ENCODE measurements at regions not wholly inside any gene's neighbourhood (a gene's known extent, or its start where the extent isn't known, plus 50 kb on each side); places are given as distances from the start of the nearest gene placed in this dataset.

DNA sequence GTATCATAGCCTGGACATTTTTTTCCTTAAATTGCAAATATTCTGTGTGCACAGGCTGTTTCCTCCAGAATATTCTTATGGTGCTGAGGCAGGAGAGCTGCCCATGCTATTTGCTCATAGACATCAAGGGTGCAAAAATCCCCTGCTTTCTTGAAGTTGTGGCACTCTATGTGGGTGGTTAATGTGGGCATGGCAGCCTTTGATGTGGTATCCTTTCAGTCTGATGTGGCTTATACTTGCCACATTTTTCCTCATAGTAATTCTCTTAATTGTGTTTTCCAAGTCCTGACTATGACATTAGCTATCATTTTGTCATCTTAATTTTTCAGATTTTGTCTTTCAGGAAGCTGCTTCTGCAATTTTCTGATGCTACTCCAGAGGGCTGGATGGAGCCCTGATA is 353.3 kb downstream of the YTHDC2 start:
- H3K79me2 ChIP-seq (ENCODE audit: control insufficient read depth, insufficient read depth, low read length), result no peaks in the 10 kb centered on the region
- H3K4me1 ChIP-seq (ENCODE audit: control insufficient read depth in 2 of 2, insufficient read depth in 2 of 2, low read length in 2 of 2), result no peaks in the 10 kb centered on the region
- H3K4me1 Mint-ChIP-seq, result no peaks in the 10 kb centered on the region
- H3K27ac ChIP-seq (ENCODE audit: low read length in 2 of 2), result no peak overlapping the region
- ATAC-seq (ENCODE audit: low read depth) (no peak), DNase-seq (no peak)
- no peak overlapping the region for H3K4me2 ChIP-seq (replicated peaks; ENCODE audit: low read depth, low read length, poor library complexity, severe bottlenecking)
- no peaks in the 10 kb centered on the region for H3K27me3 ChIP-seq (replicated peaks in 1 of 4; ENCODE audit: control extremely low read depth in 1 of 4, control insufficient read depth in 3 of 4, insufficient read depth in 4 of 4, low read length in 3 of 4)
- ChIA-PET CTCF (no interaction called here), POLR2A (no interaction called here)
- H3K36me3 ChIP-seq (replicated peaks in 1 of 2; ENCODE audit: control extremely low read depth in 1 of 2, control insufficient read depth in 1 of 2, extremely low read depth in 1 of 2, insufficient read depth in 2 of 2, low read length in 1 of 2), result no peaks in the 10 kb centered on the region
- peaks cover 0 to 3% (median 0%) of the 10 kb centered on the region in 3 donors for H3K9me3 ChIP-seq (ENCODE audit: control extremely low read depth in 1 of 3, control insufficient read depth in 2 of 3, insufficient read depth in 1 of 3, low read length in 2 of 3)
- intact Hi-C loops (cut with micrococcal nuclease), result no loop called here
- H2AFZ ChIP-seq (ENCODE audit: insufficient read depth, low read depth, low read length, poor library complexity, severe bottlenecking), result no peak overlapping the region
- no peak for TF ChIP-seq CTCF (IDR thresholded peaks at IDR 0.05)
- no peak for TF ChIP-seq EZH2 (IDR thresholded peaks at IDR 0.05; ENCODE audit: borderline replicate concordance, insufficient read depth, low read depth, low read length, poor library complexity, severe bottlenecking)
- H4K20me1 ChIP-seq (ENCODE audit: control insufficient read depth, insufficient read depth, low read length, poor library complexity, severe bottlenecking), result no peaks in the 10 kb centered on the region
- H3K9ac ChIP-seq (ENCODE audit: low read length), result no peak overlapping the region
- H3K27me3 Mint-ChIP-seq, result no peaks in the 10 kb centered on the region
- H3K4me3 Mint-ChIP-seq, result no peak overlapping the region
- no peaks in the 10 kb centered on the region for H3K9me3 Mint-ChIP-seq (ENCODE audit: insufficient read depth)
- H3K4me3 ChIP-seq (ENCODE audit: control extremely low read depth in 1 of 5, extremely low read depth in 1 of 5, insufficient read depth in 1 of 5, low read depth in 2 of 5, low read length in 4 of 5), result no peak overlapping the region
- H3K27ac Mint-ChIP-seq, result no peak overlapping the region

GRCh38 chr5:113869611-113870010 is 356.1 kb downstream of the YTHDC2 start:
- Histone ChIP-seq H3K9me3 (ENCODE audit: control extremely low read depth in 1 of 3, control insufficient read depth in 2 of 3, insufficient read depth in 1 of 3, low read length in 2 of 3) (peaks cover 0 to 3% (median 0%) of the 10 kb centered on the region in 3 donors), H2AFZ (ENCODE audit: insufficient read depth, low read depth, low read length, poor library complexity, severe bottlenecking) (no peak overlapping the region), H3K27me3 (replicated peaks in 1 of 4; ENCODE audit: control extremely low read depth in 1 of 4, control insufficient read depth in 3 of 4, insufficient read depth in 4 of 4, low read length in 3 of 4) (no peaks in the 10 kb centered on the region), H3K4me1 (ENCODE audit: control insufficient read depth in 2 of 2, insufficient read depth in 2 of 2, low read length in 2 of 2) (no peaks in the 10 kb centered on the region), H4K20me1 (ENCODE audit: control insufficient read depth, insufficient read depth, low read length, poor library complexity, severe bottlenecking) (no peaks in the 10 kb centered on the region), H3K79me2 (ENCODE audit: control insufficient read depth, insufficient read depth, low read length) (no peaks in the 10 kb centered on the region), H3K36me3 (replicated peaks in 1 of 2; ENCODE audit: control extremely low read depth in 1 of 2, control insufficient read depth in 1 of 2, extremely low read depth in 1 of 2, insufficient read depth in 2 of 2, low read length in 1 of 2) (no peaks in the 10 kb centered on the region), H3K4me2 (replicated peaks; ENCODE audit: low read depth, low read length, poor library complexity, severe bottlenecking) (no peak overlapping the region), H3K9ac (ENCODE audit: low read length) (no peak overlapping the region), H3K4me3 (ENCODE audit: control extremely low read depth in 1 of 5, extremely low read depth in 1 of 5, insufficient read depth in 1 of 5, low read depth in 2 of 5, low read length in 4 of 5) (no peak overlapping the region), H3K27ac (ENCODE audit: low read length in 2 of 2) (no peak overlapping the region)
- TF ChIP-seq EZH2 (IDR thresholded peaks at IDR 0.05; ENCODE audit: borderline replicate concordance, insufficient read depth, low read depth, low read length, poor library complexity, severe bottlenecking), result no peak
- no peak for TF ChIP-seq CTCF (IDR thresholded peaks at IDR 0.05)
- Mint-ChIP-seq H3K4me3 (no peak overlapping the region), H3K27ac (no peak overlapping the region), H3K9me3 (ENCODE audit: insufficient read depth) (no peaks in the 10 kb centered on the region), H3K27me3 (no peaks in the 10 kb centered on the region), H3K4me1 (no peaks in the 10 kb centered on the region)
- WGBS (ENCODE audit: insufficient coverage), result 100% methylated on average over 1 of the region's 3 CpGs
- ATAC-seq (ENCODE audit: low read depth), result no peak
- no peak for DNase-seq
- POLR2A ChIA-PET, result no interaction called here
- CTCF ChIA-PET, result no interaction called here
- intact Hi-C loops (cut with micrococcal nuclease), result no loop called here

Data from B cell (primary cell).